PC-3 (cell line): ENCODE measurements at regions not wholly inside any gene's neighbourhood (a gene's known extent, or its start where the extent isn't known, plus 50 kb on each side); places are given as distances from the start of the nearest gene placed in this dataset.

ENCODE experiments used
- EZH2 ChIP-seq: fragments of 300-600 bp; sonication (generic); IDR thresholded peaks from one replicate; pipeline ENCODE4 v1.6.1; 2017; ENCODE audit warnings: antibody characterized with exemption, mild to moderate bottlenecking, low read length; ENCODE audit not compliant: unreplicated experiment
- TF ChIP-seq, protein P1 (sequence below): fragments of 300-600 bp; sonication (generic); conservative IDR thresholded peaks from 2 replicates; pipeline ENCODE4 v1.5.1; 2017; ENCODE audit warnings: antibody characterized with exemption, low read depth, mild to moderate bottlenecking, low read length

- TF ChIP-seq, protein P1, sequence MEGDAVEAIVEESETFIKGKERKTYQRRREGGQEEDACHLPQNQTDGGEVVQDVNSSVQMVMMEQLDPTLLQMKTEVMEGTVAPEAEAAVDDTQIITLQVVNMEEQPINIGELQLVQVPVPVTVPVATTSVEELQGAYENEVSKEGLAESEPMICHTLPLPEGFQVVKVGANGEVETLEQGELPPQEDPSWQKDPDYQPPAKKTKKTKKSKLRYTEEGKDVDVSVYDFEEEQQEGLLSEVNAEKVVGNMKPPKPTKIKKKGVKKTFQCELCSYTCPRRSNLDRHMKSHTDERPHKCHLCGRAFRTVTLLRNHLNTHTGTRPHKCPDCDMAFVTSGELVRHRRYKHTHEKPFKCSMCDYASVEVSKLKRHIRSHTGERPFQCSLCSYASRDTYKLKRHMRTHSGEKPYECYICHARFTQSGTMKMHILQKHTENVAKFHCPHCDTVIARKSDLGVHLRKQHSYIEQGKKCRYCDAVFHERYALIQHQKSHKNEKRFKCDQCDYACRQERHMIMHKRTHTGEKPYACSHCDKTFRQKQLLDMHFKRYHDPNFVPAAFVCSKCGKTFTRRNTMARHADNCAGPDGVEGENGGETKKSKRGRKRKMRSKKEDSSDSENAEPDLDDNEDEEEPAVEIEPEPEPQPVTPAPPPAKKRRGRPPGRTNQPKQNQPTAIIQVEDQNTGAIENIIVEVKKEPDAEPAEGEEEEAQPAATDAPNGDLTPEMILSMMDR, result no peak
- TF ChIP-seq EZH2, result no peak
Measured at GRCh38 chr3:1954632-1955031, 144.0 kb upstream of the CNTN4 start.
